Nephron progenitor cell (in vitro differentiated cells): ENCODE measurements at regions not wholly inside any gene's neighbourhood (a gene's known extent, or its start where the extent isn't known, plus 50 kb on each side); places are given as distances from the start of the nearest gene placed in this dataset.

ENCODE experiments used
- DNase-seq: peaks from one replicate; pipeline ENCODE4 v3.0.0; 2021
- H3K27ac Mint-ChIP-seq: 2 replicates; pipeline ENCODE4 v1.8.0; 2021; ENCODE audit warnings: mild to moderate bottlenecking, moderate library complexity, mixed read lengths
- H3K27me3 Mint-ChIP-seq: 2 replicates; pipeline ENCODE4 v1.8.0; 2021; ENCODE audit warnings: mild to moderate bottlenecking, low read depth, mixed read lengths; ENCODE audit not compliant: poor library complexity
- H3K36me3 Mint-ChIP-seq: 2 replicates; pipeline ENCODE4 v1.8.0; 2021; ENCODE audit warnings: low read depth, mixed read lengths
- H3K4me1 Mint-ChIP-seq: 2 replicates; pipeline ENCODE4 v1.8.0; 2021; ENCODE audit warnings: mixed read lengths
- H3K4me3 Mint-ChIP-seq: 2 replicates; pipeline ENCODE4 v1.8.0; 2021; ENCODE audit warnings: mild to moderate bottlenecking, moderate library complexity, mixed read lengths
- H3K9me3 Mint-ChIP-seq: 2 replicates; pipeline ENCODE4 v1.8.0; 2021; ENCODE audit warnings: mild to moderate bottlenecking, moderate library complexity, mixed read lengths
- TF ChIP-seq, protein P1 (sequence below): fragments of 200-600 bp; sonication (generic); IDR thresholded peaks from 2 replicates; pipeline ENCODE4 v1.5.0; 2021; ENCODE audit warnings: antibody characterized with exemption

DNA sequence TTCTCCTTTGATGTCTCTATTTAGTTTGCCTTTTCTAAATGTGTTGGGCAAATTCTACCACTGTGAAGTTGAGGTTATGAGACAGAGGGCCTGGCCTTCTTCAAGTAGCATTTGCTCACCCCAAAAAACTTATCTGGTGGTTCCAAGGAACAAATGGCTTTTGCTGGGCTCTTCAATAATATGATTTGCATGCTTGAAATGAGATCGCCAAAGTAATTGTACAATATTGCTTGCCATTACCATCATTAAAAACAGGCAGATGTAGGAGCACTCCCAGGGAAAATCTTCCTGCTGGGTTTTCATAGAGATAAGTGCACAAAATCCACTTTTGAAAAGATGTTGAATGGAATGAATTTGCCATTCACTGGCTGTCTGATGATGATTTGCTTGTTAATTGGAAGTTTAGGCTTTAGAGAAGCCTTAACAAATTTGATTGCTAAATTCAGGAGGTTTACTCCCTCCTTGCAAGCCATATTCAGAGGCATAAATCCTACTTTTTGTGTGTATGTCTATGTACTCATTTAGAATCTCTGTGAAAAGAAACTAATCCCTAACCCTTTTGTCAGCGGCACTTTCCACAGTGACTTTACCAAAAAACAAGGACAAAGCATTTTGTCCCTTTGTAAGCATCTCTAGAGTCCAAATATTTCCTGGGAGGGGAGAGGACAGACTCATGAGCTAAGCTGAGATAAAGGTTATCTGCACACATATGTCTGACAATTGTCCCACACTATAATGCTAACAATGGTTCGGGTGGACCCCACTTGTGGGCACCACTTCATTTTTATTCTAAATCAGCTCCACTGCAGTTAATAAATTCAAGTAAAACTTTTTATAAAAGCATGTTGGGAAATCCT is 240.8 kb upstream of the PIK3C3 start:
- H3K27ac Mint-ChIP-seq: no peak overlapping the region
- no peaks in the 10 kb centered on the region for H3K27me3 Mint-ChIP-seq
- DNase-seq: no peak
- peaks cover 7% of the 10 kb centered on the region for H3K4me1 Mint-ChIP-seq
- no peaks in the 10 kb centered on the region for H3K9me3 Mint-ChIP-seq
- H3K36me3 Mint-ChIP-seq: no peaks in the 10 kb centered on the region
- no peak overlapping the region for H3K4me3 Mint-ChIP-seq
- TF ChIP-seq, protein P1, sequence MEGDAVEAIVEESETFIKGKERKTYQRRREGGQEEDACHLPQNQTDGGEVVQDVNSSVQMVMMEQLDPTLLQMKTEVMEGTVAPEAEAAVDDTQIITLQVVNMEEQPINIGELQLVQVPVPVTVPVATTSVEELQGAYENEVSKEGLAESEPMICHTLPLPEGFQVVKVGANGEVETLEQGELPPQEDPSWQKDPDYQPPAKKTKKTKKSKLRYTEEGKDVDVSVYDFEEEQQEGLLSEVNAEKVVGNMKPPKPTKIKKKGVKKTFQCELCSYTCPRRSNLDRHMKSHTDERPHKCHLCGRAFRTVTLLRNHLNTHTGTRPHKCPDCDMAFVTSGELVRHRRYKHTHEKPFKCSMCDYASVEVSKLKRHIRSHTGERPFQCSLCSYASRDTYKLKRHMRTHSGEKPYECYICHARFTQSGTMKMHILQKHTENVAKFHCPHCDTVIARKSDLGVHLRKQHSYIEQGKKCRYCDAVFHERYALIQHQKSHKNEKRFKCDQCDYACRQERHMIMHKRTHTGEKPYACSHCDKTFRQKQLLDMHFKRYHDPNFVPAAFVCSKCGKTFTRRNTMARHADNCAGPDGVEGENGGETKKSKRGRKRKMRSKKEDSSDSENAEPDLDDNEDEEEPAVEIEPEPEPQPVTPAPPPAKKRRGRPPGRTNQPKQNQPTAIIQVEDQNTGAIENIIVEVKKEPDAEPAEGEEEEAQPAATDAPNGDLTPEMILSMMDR: no peak

DNA sequence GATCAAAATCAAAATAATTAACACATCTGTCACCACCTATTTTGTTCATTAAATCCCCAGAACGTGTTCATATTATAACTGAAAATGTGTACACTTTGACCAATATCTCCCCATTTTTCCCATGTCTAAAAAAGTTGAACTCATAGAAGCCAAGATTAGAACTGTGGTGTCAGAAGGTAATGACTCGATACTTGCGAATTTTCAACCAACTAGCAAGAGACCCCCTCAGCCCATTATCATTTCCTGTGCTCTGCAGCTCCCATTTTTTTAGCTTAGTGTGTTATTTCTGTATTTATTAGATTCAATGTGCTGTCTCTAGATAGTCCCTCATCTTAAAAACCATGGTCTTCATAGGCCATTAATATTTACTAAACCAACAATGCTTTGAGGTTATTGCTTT is 248.7 kb upstream of the PIK3C3 start:
- H3K27ac Mint-ChIP-seq: no peak overlapping the region
- no peaks in the 10 kb centered on the region for H3K36me3 Mint-ChIP-seq
- no peak overlapping the region for H3K4me3 Mint-ChIP-seq
- H3K4me1 Mint-ChIP-seq: peaks cover 6% of the 10 kb centered on the region
- DNase-seq: no peak
- no peaks in the 10 kb centered on the region for H3K9me3 Mint-ChIP-seq
- TF ChIP-seq, protein P1: no peak
- H3K27me3 Mint-ChIP-seq: peaks cover 7% of the 10 kb centered on the region

DNA sequence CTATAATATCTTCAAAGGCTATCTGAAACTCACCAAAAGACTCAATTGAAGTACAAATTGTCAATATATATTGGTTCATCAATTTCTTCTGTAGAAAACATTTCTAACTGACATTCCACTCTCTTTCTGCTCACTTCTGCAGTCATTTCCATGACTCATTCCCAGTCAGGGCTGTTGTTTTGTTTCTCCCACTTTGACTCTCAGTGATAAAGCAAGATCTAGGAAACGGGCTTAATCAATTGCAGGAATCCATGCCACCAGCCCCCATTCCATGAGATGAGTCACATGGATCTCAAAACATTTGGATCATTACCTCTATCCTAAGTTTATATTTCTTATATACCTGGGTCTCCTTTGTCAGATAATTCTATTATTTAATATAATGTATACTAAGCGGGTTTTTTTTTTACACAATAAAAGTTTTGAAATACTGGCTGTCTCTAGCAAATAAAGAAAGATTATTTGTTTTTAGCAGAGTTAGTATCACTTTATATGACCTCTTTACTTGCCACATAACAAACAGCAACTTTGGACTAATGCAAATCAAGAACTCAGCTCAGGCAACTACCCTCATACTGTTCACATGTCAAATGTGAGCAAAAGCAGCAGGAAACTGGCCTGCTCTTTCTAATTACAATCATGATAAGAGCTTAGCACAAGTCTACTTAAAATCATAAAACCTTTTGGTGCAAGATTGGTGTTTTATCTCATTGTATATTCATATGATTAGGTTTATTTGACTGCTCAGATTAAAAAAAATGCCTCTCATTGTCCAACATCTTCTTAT is 251.1 kb upstream of the PIK3C3 start:
- TF ChIP-seq, protein P1: no peak

DNA sequence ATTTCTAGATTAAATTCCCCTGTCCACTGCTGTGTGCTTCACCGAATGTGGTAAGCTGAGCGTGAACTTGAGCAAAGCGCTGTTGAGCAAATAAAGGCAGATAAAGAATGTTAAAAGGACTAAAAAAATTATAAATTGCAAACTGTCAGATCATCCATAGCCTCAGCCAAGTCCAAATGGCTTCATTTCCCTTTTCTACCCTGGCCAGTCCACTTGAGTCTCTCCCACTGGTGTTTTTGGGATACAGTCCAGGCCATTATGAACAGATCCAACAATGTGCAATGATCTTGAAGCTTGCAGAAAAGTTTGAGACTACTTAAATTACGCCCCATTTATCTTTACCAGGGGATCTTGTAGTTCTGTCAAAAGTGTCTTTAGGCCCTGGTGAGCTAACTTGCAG is 254.6 kb upstream of the PIK3C3 start:
- Mint-ChIP-seq H3K9me3 (no peaks in the 10 kb centered on the region), H3K27me3 (peaks cover 12% of the 10 kb centered on the region), H3K4me3 (no peak overlapping the region), H3K36me3 (no peaks in the 10 kb centered on the region), H3K27ac (no peak overlapping the region), H3K4me1 (peaks cover 6% of the 10 kb centered on the region)
- TF ChIP-seq, protein P1: no peak
- DNase-seq: no peak

More for the DNA sequence above, 251.1 kb upstream of the PIK3C3 start:
- Mint-ChIP-seq H3K36me3 (no peaks in the 10 kb centered on the region), H3K4me1 (peaks cover 6% of the 10 kb centered on the region), H3K4me3 (no peak overlapping the region), H3K27me3 (peaks cover 12% of the 10 kb centered on the region), H3K27ac (no peak overlapping the region), H3K9me3 (no peaks in the 10 kb centered on the region)
- no peak for DNase-seq

DNA sequence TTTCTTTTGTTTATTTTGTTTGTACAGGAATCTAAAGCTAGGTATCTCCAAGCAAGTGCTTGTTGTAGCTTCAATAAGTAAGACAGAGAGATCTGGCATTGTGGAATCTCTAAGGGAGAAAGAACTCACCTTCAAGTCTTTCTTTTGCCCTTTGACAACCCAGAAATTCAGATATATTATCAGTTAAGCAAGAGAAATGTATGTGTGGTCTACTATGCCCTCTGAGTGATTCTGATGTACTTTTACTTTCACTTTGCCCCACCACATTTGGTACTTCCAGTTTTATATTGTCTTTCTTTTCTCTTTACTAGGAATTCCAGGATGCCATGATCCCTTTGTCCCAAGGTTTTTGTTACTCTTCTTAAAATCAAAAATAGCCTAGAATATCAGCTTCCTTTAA is 259.6 kb upstream of the PIK3C3 start:
- Mint-ChIP-seq H3K36me3 (no peaks in the 10 kb centered on the region), H3K27ac (no peak overlapping the region), H3K27me3 (peaks cover 1% of the 10 kb centered on the region), H3K4me3 (no peak overlapping the region), H3K4me1 (peaks cover 20% of the 10 kb centered on the region), H3K9me3 (no peaks in the 10 kb centered on the region)
- no peak for DNase-seq
- TF ChIP-seq, protein P1: no peak
